ENCODE measurements at regions not wholly inside any gene's neighbourhood (a gene's known extent, or its start where the extent isn't known, plus 50 kb on each side); places are given as distances from the start of the nearest gene placed in this dataset.

GRCh38 chr11:128407962-128408361, 179.4 kb downstream of the ETS1 start:
- FAIRE-seq = no peak
- DNase-seq (ENCODE audit: extremely low spot score, insufficient read length, low read depth) = no peak

GRCh38 chr11:128405714-128406662, 181.4 kb downstream of the ETS1 start:
- no peak for DNase-seq (ENCODE audit: extremely low spot score, insufficient read length, low read depth)
- FAIRE-seq = no peak

DNA sequence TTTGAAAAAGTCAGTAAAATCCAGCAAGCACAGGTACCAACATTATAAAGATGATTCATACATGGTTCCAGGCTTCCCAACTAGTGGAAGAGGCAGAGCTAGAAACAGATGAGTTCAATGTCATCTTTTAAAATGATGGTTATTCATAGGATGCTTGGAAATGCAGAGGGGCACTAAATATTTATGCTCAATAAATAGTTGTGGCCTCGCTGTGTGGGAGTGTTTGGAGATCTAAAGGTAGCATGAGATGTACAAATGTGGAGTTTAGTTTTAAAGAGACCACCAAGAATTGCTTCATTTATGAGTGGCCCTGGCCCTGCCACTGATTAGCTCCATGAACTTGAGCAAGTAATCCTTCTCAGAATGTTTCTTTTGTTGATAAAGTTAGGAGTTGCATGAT, 182.2 kb downstream of the ETS1 start:
- DNase-seq (ENCODE audit: extremely low spot score, insufficient read length, low read depth) (no peak), FAIRE-seq (no peak)

DNA sequence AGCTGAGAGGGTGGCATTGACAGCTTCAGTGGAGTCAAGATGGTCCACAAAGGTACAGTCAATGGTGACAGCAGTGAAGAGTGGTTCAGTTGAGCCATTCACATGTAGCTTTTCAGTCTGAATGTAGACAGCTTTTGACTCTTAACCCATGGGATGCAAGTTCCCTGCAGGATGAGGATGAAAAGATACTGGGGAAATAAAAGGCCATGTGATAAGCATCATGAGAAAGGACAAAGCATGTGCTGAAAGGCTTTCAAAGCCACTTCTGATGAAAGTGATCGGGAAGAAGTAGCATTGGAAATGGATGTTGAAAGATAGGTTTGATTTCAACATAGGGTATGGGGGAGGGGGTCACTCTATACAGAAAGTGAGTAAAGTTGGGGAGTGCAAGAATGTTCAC, 182.9 kb downstream of the ETS1 start:
- no peak for FAIRE-seq

DNA sequence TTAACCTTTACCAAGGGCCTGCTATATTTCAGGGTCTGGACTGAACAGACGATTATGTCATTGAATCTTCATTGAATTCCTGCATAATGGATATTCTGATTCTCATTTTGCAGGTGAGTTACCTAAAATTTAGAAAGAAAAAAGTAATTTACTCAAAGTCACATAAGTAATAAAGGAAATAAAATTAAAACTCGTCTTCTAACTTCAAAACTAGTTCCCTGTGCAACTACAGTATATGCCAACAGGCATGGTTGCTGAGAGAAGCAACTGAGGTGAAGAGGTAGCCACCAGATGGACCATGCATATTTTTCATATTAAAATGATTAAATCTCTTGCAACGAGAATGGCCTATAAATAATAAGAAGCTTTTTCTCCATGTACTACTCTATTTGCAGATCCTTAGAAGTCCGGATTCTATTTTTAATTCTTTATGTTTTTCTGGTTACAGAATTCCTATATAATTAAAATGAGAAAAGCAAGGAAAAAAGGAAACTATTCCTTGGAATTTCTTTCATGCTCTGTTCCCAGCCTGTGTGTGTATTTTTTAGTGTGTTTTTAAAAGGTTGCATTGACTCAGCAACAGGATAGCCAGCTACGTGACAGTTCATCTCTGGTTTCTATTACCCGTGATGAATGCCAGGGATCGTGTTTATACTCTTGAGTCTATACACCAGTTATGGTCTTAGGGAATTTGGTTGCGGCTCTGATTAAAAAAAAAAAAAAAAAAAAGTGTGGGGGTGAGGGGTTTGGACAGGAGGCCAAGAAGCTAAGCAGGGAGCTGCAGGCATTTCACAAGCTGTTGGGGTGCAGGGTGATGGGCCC, 186.8 kb downstream of the ETS1 start:
- no peak for DNase-seq (ENCODE audit: extremely low spot score, insufficient read length, low read depth)
- no peak for FAIRE-seq

More for the DNA sequence above, 182.9 kb downstream of the ETS1 start:
- DNase-seq (ENCODE audit: extremely low spot score, insufficient read length, low read depth) = no peak

- DNase-seq (ENCODE audit: extremely low spot score, insufficient read length, low read depth) = no peak
- FAIRE-seq = no peak
Measured at GRCh38 chr11:128399251-128400121, 187.9 kb downstream of the ETS1 start.

GRCh38 chr11:128398517-128399250, 188.7 kb downstream of the ETS1 start:
- no peak for DNase-seq (ENCODE audit: extremely low spot score, insufficient read length, low read depth)
- FAIRE-seq = peak; percentile 52

- no peak for FAIRE-seq
- DNase-seq (ENCODE audit: extremely low spot score, insufficient read length, low read depth) = no peak
Measured at GRCh38 chr11:128397362-128397761, 190.0 kb downstream of the ETS1 start.

GRCh38 chr11:128394431-128395089, 192.8 kb downstream of the ETS1 start:
- DNase-seq (ENCODE audit: extremely low spot score, insufficient read length, low read depth) = no peak
- FAIRE-seq = no peak

GRCh38 chr11:128392259-128392658, 195.1 kb downstream of the ETS1 start:
- DNase-seq (ENCODE audit: extremely low spot score, insufficient read length, low read depth) = no peak
- FAIRE-seq = no peak

GRCh38 chr11:128391811-128392210, 195.5 kb downstream of the ETS1 start:
- DNase-seq (ENCODE audit: extremely low spot score, insufficient read length, low read depth) (no peak), FAIRE-seq (no peak)

DNA sequence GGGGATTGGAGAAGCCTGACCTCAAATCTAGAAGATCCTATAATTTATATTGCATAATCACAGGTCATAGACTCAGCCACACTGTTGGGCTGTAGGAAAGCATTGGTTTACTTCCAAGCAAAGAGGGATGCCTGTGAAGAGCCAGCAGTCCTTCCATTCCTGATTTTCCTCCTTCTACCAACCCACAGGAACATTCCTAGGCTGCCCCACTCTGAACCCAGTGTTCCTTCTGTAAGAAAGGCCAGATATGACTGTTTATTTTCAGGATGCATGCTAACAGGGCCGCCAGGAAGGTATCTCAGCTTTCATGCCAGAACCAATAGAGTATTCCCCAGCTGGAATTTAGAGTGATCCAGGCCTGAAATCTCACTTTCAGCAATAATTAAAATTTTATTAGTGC, 197.1 kb downstream of the ETS1 start:
- DNase-seq (ENCODE audit: extremely low spot score, insufficient read length, low read depth) (no peak), FAIRE-seq (no peak)

- no peak for DNase-seq (ENCODE audit: extremely low spot score, insufficient read length, low read depth)
- no peak for FAIRE-seq
Measured at GRCh38 chr11:128389461-128389976, 197.8 kb downstream of the ETS1 start.

DNA sequence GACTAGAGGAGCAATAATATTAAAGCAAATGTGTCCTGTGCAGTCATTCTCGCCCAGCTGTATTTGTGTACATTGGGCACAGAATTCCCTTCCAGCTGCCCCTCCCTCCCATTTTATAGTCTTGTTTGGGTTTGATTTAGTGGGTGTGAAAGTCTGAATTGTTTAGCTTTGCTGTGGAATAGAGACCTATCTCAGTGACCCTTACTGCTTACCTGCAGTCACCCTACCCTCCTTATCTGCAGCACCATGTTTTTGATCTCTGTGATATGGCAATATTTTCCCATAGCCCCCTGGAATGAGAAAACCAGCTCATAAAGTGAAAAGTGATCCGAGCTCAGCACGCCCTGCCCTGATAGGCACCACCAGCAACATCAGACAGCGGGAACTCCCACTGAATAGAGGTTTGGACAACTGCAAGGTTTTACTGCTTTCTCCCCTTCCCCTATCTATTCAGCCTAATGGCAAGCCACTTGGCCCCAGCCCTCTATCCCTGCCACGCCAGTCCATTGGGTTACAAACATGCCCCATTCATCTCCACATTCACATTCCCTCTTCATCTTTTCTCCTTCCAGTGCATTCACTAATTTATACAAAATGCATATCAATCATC, 199.0 kb downstream of the ETS1 start:
- no peak for DNase-seq (ENCODE audit: extremely low spot score, insufficient read length, low read depth)
- no peak for FAIRE-seq

GRCh38 chr11:128379587-128380580, 207.5 kb downstream of the ETS1 start:
- FAIRE-seq = no peak
- no peak for DNase-seq (ENCODE audit: extremely low spot score, insufficient read length, low read depth)

- FAIRE-seq (no peak), DNase-seq (ENCODE audit: extremely low spot score, insufficient read length, low read depth) (no peak)
Measured at GRCh38 chr11:128375961-128376360, 211.4 kb downstream of the ETS1 start.

GRCh38 chr11:128374026-128374425, 213.3 kb downstream of the ETS1 start:
- FAIRE-seq (no peak), DNase-seq (ENCODE audit: extremely low spot score, insufficient read length, low read depth) (no peak)

Measured in GM18507 (cell line).